Kidney epithelial cell (primary cell): ENCODE measurements at regions not wholly inside any gene's neighbourhood (a gene's known extent, or its start where the extent isn't known, plus 50 kb on each side); places are given as distances from the start of the nearest gene placed in this dataset.

Experiments used
- DNase-seq: peaks from one replicate; pipeline ENCODE4 v3.0.0-alpha.2; 2010; ENCODE audit warnings: low read depth
- H3K27me3 ChIP-seq: 2 replicates; pipeline ENCODE4 v1.6.0; 2011; ENCODE audit warnings: low read length; ENCODE audit not compliant: control insufficient read depth, insufficient read depth
- H3K36me3 ChIP-seq: 2 replicates; pipeline ENCODE4 v1.5.1; 2011; ENCODE audit warnings: low read length; ENCODE audit not compliant: control insufficient read depth, insufficient read depth
- H3K4me3 ChIP-seq: 2 replicates; pipeline ENCODE4 v1.5.1; 2011; ENCODE audit warnings: low read depth, mild to moderate bottlenecking, control low read depth, low read length
- TF ChIP-seq, protein P1 (sequence below): IDR thresholded peaks from 2 replicates; pipeline ENCODE4 v1.5.1; 2011; ENCODE audit warnings: mild to moderate bottlenecking, moderate library complexity, low read length, control low read depth, inconsistent platforms; ENCODE audit not compliant: insufficient read depth, poor library complexity, severe bottlenecking

DNA sequence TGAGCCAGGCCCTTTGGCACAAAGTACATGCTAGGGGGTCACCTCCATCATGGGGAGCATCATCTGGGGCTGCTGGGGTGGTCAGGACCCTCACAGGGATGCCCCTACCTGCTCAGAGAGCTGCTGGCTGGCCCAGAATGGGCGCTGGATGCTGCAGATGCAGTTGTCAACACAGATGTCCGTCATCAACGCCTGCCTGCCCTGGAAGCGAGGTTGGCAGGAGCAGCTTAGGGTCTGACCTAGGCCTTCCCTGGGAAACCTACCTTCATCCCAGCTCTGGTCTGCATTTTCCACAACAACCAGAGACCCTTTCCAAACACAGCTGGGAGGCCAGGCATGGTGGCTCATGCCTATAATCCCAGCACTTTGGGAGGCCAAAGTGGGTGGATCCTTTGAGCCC, 88.0 kb downstream of the EDN3 start:
- TF ChIP-seq, protein P1, sequence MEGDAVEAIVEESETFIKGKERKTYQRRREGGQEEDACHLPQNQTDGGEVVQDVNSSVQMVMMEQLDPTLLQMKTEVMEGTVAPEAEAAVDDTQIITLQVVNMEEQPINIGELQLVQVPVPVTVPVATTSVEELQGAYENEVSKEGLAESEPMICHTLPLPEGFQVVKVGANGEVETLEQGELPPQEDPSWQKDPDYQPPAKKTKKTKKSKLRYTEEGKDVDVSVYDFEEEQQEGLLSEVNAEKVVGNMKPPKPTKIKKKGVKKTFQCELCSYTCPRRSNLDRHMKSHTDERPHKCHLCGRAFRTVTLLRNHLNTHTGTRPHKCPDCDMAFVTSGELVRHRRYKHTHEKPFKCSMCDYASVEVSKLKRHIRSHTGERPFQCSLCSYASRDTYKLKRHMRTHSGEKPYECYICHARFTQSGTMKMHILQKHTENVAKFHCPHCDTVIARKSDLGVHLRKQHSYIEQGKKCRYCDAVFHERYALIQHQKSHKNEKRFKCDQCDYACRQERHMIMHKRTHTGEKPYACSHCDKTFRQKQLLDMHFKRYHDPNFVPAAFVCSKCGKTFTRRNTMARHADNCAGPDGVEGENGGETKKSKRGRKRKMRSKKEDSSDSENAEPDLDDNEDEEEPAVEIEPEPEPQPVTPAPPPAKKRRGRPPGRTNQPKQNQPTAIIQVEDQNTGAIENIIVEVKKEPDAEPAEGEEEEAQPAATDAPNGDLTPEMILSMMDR = no peak
- no peak overlapping the region for H3K4me3 ChIP-seq
- DNase-seq = no peak
- H3K36me3 ChIP-seq = no peaks in the 10 kb centered on the region
- no peaks in the 10 kb centered on the region for H3K27me3 ChIP-seq

- Histone ChIP-seq H3K4me3 (no peak overlapping the region), H3K27me3 (no peaks in the 10 kb centered on the region), H3K36me3 (no peaks in the 10 kb centered on the region)
- TF ChIP-seq, protein P1 = no peak
- DNase-seq = no peak
Observed at GRCh38 chr20:59390437-59390836, 90.0 kb downstream of the EDN3 start.

DNA sequence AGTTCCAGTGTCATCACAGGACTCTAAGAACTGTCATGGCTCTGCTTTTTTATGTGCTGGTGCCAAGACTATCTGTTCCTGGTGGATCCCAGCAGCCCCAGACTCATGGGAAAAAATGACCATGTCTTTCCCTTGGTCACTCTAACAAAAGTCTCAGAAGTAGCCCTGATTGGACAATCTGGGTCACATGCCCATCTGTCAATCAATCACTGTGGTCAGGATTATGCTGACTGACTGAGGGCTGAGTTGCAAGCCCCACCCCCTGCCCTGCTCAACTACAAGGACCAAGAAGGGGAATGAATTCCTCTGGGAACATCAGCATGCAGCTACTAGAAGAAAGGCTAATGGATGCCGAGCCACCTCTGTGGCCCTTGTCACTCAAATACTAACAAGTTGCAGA, 91.6 kb downstream of the EDN3 start:
- no peaks in the 10 kb centered on the region for H3K36me3 ChIP-seq
- TF ChIP-seq, protein P1 = no peak
- H3K27me3 ChIP-seq = no peaks in the 10 kb centered on the region
- DNase-seq = no peak
- no peak overlapping the region for H3K4me3 ChIP-seq

GRCh38 chr20:59392736-59393135, 92.3 kb downstream of the EDN3 start:
- TF ChIP-seq, protein P1 = no peak
- no peaks in the 10 kb centered on the region for H3K27me3 ChIP-seq
- H3K36me3 ChIP-seq = no peaks in the 10 kb centered on the region
- no peak for DNase-seq
- no peak overlapping the region for H3K4me3 ChIP-seq

- DNase-seq = no peak
- TF ChIP-seq, protein P1 = no peak
- Histone ChIP-seq H3K4me3 (no peak overlapping the region), H3K36me3 (no peaks in the 10 kb centered on the region), H3K27me3 (no peaks in the 10 kb centered on the region)
Observed at GRCh38 chr20:59393142-59393541, 92.7 kb downstream of the EDN3 start.

- Histone ChIP-seq H3K36me3 (no peaks in the 10 kb centered on the region), H3K27me3 (peaks cover 9% of the 10 kb centered on the region), H3K4me3 (no peak overlapping the region)
- no peak for DNase-seq
- TF ChIP-seq, protein P1 = no peak
Observed at GRCh38 chr20:59395729-59396128, 95.3 kb downstream of the EDN3 start.
